Adrenal gland (tissue), 9 donors: ENCODE measurements at regions not wholly inside any gene's neighbourhood (a gene's known extent, or its start where the extent isn't known, plus 50 kb on each side); places are given as distances from the start of the nearest gene placed in this dataset.

Experiments used
- DNase-seq, 7 donors: peaks; one replicate each; pipeline ENCODE4 v3.0.0-alpha.2; 2019 to 2020
- H3K27ac ChIP-seq, 5 donors: fragments of 200-600 bp; sonication (generic) in 4 of 5; 1 replicate in 3 of 5; 2 replicates in 2 of 5; pipeline versions ENCODE4 v1.5.1 to v1.8.0; 2016 to 2020; ENCODE audit warnings: mild to moderate bottlenecking in 1 of 5
- H3K27me3 ChIP-seq: fragments of 200-600 bp; 2 replicates; pipeline ENCODE4 v1.8.0; 2021
- H3K36me3 ChIP-seq, 2 donors: fragments of 200-600 bp; replicated peaks in 1 of 2; 1 replicate in 1 of 2; 2 replicates in 1 of 2; pipeline versions ENCODE4 v1.5.1 to v1.8.0; 2018 to 2022
- H3K4me1 ChIP-seq, 2 donors: fragments of 200-600 bp; replicated peaks in 1 of 2; 1 replicate in 1 of 2; 2 replicates in 1 of 2; pipeline versions ENCODE4 v1.5.1 to v1.8.0; 2018 to 2021
- H3K4me3 ChIP-seq, 4 donors: fragments of 200-600 bp; sonication (generic) in 3 of 4; one replicate each; pipeline ENCODE4 v1.5.1; 2016 to 2018
- H3K9me3 ChIP-seq, 3 donors: fragments of 200-600 bp; sonication (generic) in 1 of 3; replicated peaks in 1 of 3; 1 replicate in 2 of 3; 2 replicates in 1 of 3; pipeline versions ENCODE4 v1.5.1 to v1.8.0; 2016 to 2021
- POLR2A ChIP-seq, 2 donors: fragments of 450-650 bp; IDR thresholded peaks; one replicate each; pipeline ENCODE4 v1.6.1; 2017; ENCODE audit warnings: antibody characterized with exemption in 2 of 2, mild to moderate bottlenecking in 2 of 2, moderate library complexity in 1 of 2
- WGBS, 4 donors: extraction: QIAGEN DNeasy Blood & Tissue Kit in 2 of 4; methylation state at CpG; one replicate each; pipeline versions ENCODE4 v1.1.5 to v1.1.7; 2013 to 2017; 5-methylcytosine and 5-hydroxymethylcytosine counted together
- intact Hi-C, 2 donors: fragments of 100-400 bp; cut with DNase I; formaldehyde crosslinking; loops; one replicate each; pipeline versions ENCODE4 v1.14.1 to v1.15.0; 2022 to 2023
- TF ChIP-seq, protein P1 (sequence below), 6 experiments: fragments of 450-650 bp in 4 of 6; fragments of 200-600 bp in 2 of 6; sonication (generic) in 1 of 6; IDR thresholded peaks; 1 replicate in 5 of 6; 2 replicates in 1 of 6; pipeline versions ENCODE4 v1.5.1 to v1.8.0; 2016 to 2021; ENCODE audit warnings: antibody characterized with exemption in 6 of 6, mild to moderate bottlenecking in 2 of 6, moderate library complexity in 1 of 6
- donor health status: healthy with polysubstance abuse.
- donor health status: Bipolar disorder and iron deficiency.
- donor health status: DM: yes; HTN: yes; CAD: no.
- donor health status: DM: no; HTN: no; CAD: no.
- donor health status: DM: no; HTN: no; CAD: no.

DNA sequence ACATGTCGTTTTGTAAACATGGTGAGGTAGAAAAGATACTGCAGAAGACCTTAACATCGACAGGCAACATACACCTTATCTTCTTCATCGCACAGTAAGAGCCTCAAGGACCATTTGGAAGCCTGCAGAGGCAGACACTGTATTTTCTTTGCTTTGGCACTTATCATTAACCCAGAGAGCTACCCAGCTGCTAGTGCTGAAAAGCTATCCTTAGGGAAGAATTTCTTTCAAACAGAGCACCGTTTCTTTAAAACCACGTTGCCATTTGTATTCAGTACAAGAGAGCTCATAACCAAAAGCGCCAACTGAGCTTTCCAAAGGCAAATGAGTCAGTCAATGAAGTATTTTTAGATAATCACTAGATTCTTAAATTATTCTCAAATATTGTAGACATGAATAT lies 306.6 kb downstream of the EPM2A start:
- intact Hi-C loops = no loop called here
- H3K36me3 ChIP-seq = no peaks in the 10 kb centered on the region
- no peak for DNase-seq
- H3K4me3 ChIP-seq = no peak overlapping the region
- H3K27ac ChIP-seq = no peak overlapping the region
- H3K27me3 ChIP-seq = no peaks in the 10 kb centered on the region
- H3K9me3 ChIP-seq = no peaks in the 10 kb centered on the region
- WGBS, 4 donors = 22 to 39% (median 30%) methylated on average over 6 of the region's 6 CpGs
- no peak for TF ChIP-seq POLR2A (IDR thresholded peaks at IDR 0.05)
- TF ChIP-seq, protein P1, sequence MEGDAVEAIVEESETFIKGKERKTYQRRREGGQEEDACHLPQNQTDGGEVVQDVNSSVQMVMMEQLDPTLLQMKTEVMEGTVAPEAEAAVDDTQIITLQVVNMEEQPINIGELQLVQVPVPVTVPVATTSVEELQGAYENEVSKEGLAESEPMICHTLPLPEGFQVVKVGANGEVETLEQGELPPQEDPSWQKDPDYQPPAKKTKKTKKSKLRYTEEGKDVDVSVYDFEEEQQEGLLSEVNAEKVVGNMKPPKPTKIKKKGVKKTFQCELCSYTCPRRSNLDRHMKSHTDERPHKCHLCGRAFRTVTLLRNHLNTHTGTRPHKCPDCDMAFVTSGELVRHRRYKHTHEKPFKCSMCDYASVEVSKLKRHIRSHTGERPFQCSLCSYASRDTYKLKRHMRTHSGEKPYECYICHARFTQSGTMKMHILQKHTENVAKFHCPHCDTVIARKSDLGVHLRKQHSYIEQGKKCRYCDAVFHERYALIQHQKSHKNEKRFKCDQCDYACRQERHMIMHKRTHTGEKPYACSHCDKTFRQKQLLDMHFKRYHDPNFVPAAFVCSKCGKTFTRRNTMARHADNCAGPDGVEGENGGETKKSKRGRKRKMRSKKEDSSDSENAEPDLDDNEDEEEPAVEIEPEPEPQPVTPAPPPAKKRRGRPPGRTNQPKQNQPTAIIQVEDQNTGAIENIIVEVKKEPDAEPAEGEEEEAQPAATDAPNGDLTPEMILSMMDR (IDR thresholded peaks at IDR 0.05) = no peak
- H3K4me1 ChIP-seq = no peaks in the 10 kb centered on the region

GRCh38 chr6:145442110-145442509 lies 293.2 kb downstream of the EPM2A start:
- Histone ChIP-seq H3K36me3 (no peaks in the 10 kb centered on the region), H3K27ac (no peak overlapping the region), H3K4me1 (no peaks in the 10 kb centered on the region), H3K9me3 (no peaks in the 10 kb centered on the region), H3K27me3 (no peaks in the 10 kb centered on the region), H3K4me3 (no peak overlapping the region)
- no peak for DNase-seq
- TF ChIP-seq, protein P1 (IDR thresholded peaks at IDR 0.05) = no peak
- TF ChIP-seq POLR2A (IDR thresholded peaks at IDR 0.05) = no peak
- WGBS, 4 donors = 89 to 97% (median 94%) methylated on average over 2 of the region's 2 CpGs
- intact Hi-C loops = no loop called here

GRCh38 chr6:145445674-145446073 lies 289.6 kb downstream of the EPM2A start:
- Histone ChIP-seq H3K4me3 (no peak overlapping the region), H3K9me3 (no peaks in the 10 kb centered on the region), H3K27me3 (no peaks in the 10 kb centered on the region), H3K36me3 (no peaks in the 10 kb centered on the region), H3K4me1 (no peaks in the 10 kb centered on the region), H3K27ac (no peak overlapping the region)
- WGBS, 4 donors = 69 to 96% (median 74%) methylated on average over 1 of the region's 1 CpG
- DNase-seq = no peak
- TF ChIP-seq, protein P1 (IDR thresholded peaks at IDR 0.05) = no peak
- TF ChIP-seq POLR2A (IDR thresholded peaks at IDR 0.05) = no peak
- intact Hi-C loops = no loop called here

GRCh38 chr6:145451029-145451428 lies 284.3 kb downstream of the EPM2A start:
- 85 to 100% (median 89%) methylated on average over 1 of the region's 1 CpG for WGBS, 4 donors
- no peaks in the 10 kb centered on the region for H3K9me3 ChIP-seq
- TF ChIP-seq POLR2A (IDR thresholded peaks at IDR 0.05) = no peak
- TF ChIP-seq, protein P1 (IDR thresholded peaks at IDR 0.05) = no peak
- H3K27me3 ChIP-seq = no peaks in the 10 kb centered on the region
- no peaks in the 10 kb centered on the region for H3K4me1 ChIP-seq
- H3K4me3 ChIP-seq = no peak overlapping the region
- H3K36me3 ChIP-seq = no peaks in the 10 kb centered on the region
- no peak overlapping the region for H3K27ac ChIP-seq
- no peak for DNase-seq
- intact Hi-C loops = no loop called here
